GM13976 (cell line): ENCODE measurements at regions not wholly inside any gene's neighbourhood (a gene's known extent, or its start where the extent isn't known, plus 50 kb on each side); places are given as distances from the start of the nearest gene placed in this dataset.
A peak's percentile ranks its signal among the peaks of the same experiment; 100 is the strongest.

Experiments used
- DNase-seq: peaks from one replicate; pipeline ENCODE4 v3.0.0; 2012; ENCODE audit warnings: low spot score
- in situ Hi-C: fragments of 300-500 bp; cut with MboI; formaldehyde crosslinking; loops from one replicate; pipeline ENCODE4 v1.12.0; 2022; ENCODE audit warnings: low sequenced_read_pairs, mixed read lengths, inconsistent platforms; ENCODE audit not compliant: unreplicated experiment
- TF ChIP-seq, protein P1 (sequence below): IDR thresholded peaks from 2 replicates; pipeline ENCODE4 v1.5.1; 2012; ENCODE audit warnings: borderline replicate concordance, mild to moderate bottlenecking; ENCODE audit not compliant: insufficient read depth; ENCODE audit errors: extremely low read depth, missing control alignments, control extremely low read depth

GRCh38 chr12:24749171-24749570 is 199.7 kb downstream of the BCAT1 start:
- in situ Hi-C loops, result no loop called here
- DNase-seq, result no peak
- TF ChIP-seq, protein P1, sequence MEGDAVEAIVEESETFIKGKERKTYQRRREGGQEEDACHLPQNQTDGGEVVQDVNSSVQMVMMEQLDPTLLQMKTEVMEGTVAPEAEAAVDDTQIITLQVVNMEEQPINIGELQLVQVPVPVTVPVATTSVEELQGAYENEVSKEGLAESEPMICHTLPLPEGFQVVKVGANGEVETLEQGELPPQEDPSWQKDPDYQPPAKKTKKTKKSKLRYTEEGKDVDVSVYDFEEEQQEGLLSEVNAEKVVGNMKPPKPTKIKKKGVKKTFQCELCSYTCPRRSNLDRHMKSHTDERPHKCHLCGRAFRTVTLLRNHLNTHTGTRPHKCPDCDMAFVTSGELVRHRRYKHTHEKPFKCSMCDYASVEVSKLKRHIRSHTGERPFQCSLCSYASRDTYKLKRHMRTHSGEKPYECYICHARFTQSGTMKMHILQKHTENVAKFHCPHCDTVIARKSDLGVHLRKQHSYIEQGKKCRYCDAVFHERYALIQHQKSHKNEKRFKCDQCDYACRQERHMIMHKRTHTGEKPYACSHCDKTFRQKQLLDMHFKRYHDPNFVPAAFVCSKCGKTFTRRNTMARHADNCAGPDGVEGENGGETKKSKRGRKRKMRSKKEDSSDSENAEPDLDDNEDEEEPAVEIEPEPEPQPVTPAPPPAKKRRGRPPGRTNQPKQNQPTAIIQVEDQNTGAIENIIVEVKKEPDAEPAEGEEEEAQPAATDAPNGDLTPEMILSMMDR, result no peak

- in situ Hi-C loops, result no loop called here
- TF ChIP-seq, protein P1, result no peak
- no peak for DNase-seq
Observed at GRCh38 chr12:24748326-24748725, 200.6 kb downstream of the BCAT1 start.

DNA sequence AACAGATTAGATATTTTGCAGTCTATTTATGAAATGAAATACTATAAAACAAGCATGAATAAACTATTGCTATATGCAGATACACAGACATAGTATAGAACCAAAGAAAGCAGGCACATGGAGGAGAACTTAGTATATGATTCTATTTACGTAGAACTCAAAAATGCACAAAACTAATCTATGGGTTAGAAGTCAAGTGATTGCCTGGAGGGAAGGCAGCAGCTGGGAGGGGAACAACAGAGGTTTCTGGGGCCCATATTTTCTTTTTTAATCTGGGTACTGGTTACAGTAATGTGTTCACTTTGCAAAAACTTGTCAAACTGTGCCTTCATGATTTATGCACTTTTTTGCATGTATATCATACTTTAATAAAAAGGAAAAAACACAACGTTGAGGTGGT is 202.0 kb downstream of the BCAT1 start:
- DNase-seq, result no peak
- TF ChIP-seq, protein P1, result no peak
- in situ Hi-C loops, result no loop called here

DNA sequence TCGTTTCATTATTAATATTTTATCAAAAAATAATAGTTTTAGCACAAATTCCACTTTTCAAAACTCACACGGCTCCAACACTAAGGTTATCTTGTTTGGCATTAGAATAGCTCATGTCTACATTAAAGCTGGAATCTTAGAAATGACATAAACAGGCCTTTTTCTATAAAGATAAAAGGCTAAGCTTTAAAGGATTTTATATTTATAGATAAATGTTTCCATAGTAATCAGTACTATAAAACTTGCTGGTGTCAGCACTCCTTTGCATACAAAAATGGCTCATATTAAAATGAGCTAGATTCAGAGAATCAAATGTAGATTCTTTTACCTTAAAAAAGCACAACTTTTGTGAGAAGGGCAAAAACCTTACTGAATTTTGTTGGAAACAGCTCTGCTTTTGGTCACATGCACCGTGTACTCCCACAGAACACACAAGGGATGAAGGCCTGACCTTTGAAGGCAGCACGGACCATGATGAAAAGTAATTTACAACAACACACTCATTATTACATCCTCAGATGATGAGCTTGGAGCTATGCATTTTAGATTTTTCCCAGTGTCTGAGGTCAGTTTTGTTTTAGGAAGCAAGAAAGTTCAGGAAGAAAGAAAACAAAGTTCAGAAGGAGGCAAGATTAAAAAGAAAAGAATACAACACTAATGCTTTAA is 202.8 kb downstream of the BCAT1 start:
- no peak for DNase-seq
- TF ChIP-seq, protein P1, result no peak
- in situ Hi-C loops, result no loop called here

DNA sequence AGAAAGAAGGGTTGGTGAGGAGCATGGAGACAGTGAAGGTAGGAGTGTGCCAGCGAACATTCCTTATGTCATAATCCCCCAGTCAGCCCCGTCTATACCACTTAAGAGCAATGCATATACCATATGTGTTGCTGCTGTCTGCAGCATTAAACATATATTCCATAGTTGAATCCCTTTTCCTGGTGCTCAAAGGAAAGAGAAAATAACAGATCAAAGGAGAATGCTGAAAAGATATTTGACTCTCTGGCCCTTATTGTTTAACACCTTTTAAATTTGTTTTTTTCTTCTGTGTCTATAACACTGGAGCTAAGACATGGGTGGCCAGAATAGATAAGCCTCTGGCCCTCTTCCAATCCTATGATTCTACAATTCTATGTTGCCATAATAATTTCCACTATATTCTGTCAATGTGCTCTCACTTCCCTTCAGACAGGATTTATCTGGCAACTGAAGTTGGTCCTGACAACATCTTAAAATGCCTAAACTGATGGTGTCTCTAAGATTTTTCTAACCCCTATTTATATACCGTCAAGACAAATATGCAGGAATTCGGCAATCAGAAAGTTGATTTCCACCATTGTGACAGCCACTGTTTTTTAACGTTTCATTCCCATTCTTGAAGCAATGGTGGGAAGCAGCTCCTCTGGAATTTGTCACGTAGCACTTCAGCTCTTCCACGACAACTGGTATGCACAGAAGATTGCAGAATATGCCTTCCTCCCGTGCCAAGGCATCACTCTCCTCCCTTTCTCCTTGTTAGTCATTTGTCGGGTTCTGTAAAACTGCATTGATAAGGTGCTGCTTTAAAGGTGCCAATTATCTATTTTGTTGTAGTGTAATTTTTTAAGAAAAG is 204.7 kb downstream of the BCAT1 start:
- TF ChIP-seq, protein P1, result no peak
- in situ Hi-C loops, result no loop called here
- no peak for DNase-seq

GRCh38 chr12:24742378-24742777 is 206.5 kb downstream of the BCAT1 start:
- TF ChIP-seq, protein P1, result no peak
- peak; percentile 33 for DNase-seq
- in situ Hi-C loops, result no loop called here
